ENCODE measurements at regions not wholly inside any gene's neighbourhood (a gene's known extent, or its start where the extent isn't known, plus 50 kb on each side); places are given as distances from the start of the nearest gene placed in this dataset.
"Not testable (repeated sequence)": the region's sequence is repeated elsewhere in the genome, so short reads cannot be mapped to it uniquely, and the experiment has no call there.

DNA sequence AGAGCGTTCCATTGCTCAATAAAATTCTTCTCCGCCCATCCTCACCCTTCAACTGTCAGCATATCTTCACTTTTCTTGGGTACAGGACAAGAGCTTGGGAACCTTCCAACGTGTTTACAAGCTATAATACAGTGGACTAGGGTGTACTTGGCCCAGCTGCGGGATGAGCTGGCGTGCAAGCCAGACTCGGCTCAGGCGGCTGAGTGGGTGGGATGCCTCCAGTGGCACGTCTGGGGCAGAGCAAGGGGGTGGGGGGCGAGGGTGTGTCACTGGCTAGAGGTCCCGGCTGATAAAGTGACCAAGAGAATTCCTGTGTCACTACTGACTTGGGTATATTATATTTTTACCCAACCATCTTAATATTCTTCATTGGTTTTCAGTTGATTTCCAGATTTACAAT lies 179.7 kb downstream of the EVA1A start:
- DNase-seq (ENCODE audit: extremely low read depth, low read depth) = no peak

DNA sequence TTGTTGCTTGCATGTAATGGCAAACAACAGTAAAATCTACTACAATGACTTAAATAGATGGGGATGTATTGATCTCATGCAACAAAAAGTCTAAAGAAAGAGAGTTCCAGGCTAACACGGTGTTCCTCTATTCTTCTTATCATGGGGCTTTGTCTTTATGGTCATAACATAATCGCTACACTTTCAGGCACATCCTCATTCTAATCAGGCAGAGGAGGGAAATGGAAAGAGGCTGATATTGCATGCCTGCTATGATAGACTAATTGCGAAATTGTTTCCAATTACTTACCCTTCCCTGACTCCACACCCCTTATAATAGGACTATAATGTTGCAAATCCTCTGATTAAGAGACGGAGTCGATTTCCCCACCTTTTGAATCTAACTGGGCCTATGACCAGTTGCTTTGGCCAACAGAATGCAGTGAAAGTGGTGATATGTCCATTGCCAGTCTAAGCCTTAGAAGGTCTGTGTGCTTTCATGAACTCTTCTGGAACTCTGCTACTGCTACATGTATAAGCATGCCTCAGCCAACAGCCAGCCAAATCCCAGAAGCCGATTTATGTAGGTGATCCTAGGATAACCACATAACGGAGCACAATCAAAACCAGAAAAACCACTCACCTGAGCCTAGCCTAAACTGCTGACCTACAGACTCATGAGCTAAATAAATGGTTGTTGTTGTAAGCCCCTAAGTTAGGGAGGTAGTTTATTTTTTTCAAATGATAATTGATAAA lies 180.3 kb upstream of the TACR1 start:
- TF ChIP-seq, protein P1, sequence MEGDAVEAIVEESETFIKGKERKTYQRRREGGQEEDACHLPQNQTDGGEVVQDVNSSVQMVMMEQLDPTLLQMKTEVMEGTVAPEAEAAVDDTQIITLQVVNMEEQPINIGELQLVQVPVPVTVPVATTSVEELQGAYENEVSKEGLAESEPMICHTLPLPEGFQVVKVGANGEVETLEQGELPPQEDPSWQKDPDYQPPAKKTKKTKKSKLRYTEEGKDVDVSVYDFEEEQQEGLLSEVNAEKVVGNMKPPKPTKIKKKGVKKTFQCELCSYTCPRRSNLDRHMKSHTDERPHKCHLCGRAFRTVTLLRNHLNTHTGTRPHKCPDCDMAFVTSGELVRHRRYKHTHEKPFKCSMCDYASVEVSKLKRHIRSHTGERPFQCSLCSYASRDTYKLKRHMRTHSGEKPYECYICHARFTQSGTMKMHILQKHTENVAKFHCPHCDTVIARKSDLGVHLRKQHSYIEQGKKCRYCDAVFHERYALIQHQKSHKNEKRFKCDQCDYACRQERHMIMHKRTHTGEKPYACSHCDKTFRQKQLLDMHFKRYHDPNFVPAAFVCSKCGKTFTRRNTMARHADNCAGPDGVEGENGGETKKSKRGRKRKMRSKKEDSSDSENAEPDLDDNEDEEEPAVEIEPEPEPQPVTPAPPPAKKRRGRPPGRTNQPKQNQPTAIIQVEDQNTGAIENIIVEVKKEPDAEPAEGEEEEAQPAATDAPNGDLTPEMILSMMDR (IDR thresholded peaks at IDR 0.05; ENCODE audit: low read depth, low read length) = no peak
- no peak for DNase-seq (ENCODE audit: extremely low read depth, low read depth)

More for the DNA sequence above, 179.7 kb downstream of the EVA1A start:
- TF ChIP-seq, protein P1 (IDR thresholded peaks at IDR 0.05; ENCODE audit: low read depth, low read length) = no peak

DNA sequence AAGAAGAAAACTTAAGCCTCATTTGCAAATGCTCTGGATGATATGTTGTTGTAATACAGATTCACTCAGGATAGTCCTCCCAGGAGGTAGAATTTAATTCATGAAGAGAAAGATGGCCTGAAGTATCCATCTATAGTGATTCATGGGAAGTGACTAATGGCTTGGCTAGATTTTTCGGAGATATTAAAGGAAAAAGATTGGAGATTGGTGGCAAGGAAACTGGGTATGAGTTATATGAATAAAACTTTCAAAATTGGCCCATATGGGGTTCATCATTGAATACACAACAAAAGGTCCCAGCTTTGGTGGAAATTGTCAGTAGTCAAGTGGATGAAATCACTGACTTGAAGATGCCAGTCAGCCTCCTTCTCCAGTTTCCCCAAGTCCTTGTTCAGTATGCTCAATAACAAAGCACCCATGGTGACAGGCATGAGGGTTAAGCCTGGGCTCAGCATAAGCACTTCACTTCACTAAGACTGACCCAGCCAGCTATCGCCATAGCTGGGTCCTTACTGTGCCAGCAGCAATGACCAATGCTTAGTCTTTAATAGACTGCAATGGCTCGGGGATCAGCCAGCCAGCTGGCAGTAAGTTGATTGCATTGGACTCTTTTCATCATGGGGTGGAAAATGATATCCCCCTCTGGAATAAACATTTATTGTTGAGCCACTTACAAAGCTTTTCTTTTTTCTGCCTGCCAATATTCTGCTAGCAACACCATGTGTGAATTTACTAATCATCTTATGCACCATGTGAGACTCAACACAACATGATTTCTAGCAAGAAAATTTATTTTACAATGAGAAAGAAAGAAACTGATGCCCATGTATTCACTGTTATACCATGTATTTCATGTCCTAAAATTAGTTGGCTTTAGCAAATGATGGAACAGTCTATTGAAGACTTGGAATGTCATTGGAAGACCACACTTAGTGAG lies 176.6 kb upstream of the TACR1 start:
- TF ChIP-seq, protein P1 (IDR thresholded peaks at IDR 0.05; ENCODE audit: low read depth, low read length) = no peak
- no peak for DNase-seq (ENCODE audit: extremely low read depth, low read depth)

DNA sequence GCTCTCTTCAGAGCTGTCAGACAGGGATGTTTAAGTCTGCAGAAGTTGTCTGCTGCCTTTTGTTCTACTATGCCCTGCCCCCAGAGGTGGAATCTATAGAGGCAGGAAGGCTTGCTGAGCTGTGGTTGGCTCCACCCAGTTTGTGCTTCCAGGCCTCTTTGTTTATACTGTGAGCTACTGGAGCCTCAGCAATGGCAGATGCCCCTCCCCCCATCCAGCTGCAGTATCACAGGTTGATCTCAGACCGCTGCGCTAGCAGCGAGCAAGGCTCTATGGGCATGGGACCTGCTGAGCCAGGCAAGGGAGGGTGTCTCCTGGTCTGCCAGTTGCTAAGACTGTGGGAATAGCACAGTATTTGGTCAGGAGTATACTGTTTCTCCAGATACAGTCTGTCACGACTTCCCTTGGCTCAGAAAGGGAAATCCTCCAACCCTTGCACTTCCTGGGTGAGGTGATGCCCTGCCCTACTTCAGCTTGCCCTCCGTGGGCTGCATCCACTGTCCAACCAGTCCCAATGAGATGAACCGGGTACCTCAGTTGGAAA lies 175.2 kb upstream of the TACR1 start:
- not testable (repeated sequence) for DNase-seq (ENCODE audit: extremely low read depth, low read depth)

DNA sequence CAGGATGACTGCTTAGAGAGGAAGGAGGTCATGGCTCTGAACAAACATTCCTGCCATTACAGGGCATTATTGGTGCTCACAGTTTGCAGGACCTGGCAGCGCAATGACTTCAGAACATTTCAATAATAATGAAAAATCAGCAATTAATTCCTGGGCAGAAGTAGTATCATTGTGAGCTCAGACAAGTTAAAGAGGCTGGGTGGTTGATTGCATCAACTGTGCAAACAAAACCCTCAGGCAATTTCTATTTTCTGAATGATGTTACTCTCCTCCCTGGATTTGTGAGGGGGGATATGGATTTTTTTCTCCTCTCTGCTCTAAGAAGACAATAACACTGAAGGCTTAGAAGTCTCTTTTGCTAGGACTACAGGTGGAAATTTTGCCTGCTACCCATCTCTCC lies 168.1 kb upstream of the TACR1 start:
- no peak for DNase-seq (ENCODE audit: extremely low read depth, low read depth)
- TF ChIP-seq, protein P1 (IDR thresholded peaks at IDR 0.05; ENCODE audit: low read depth, low read length) = no peak

DNA sequence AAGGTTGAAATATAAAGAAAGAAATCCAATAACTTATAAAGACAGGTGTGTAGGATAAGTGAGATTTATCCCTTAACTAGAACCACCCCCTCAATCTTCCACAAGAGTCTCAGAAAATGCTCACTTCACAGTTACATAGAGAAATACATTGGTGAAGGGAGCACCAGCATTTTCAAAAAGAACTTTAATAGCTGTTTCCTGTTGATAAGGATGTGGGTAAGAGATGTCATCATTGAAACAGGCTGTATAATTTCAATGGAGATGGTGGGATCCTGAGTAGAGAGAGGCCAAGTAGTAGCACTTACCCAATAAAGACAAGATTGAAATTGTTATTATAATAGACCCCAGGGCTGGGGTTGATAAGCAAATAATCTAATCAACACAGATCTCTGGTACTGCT lies 162.2 kb upstream of the TACR1 start:
- no peak for DNase-seq (ENCODE audit: extremely low read depth, low read depth)
- TF ChIP-seq, protein P1 (IDR thresholded peaks at IDR 0.05; ENCODE audit: low read depth, low read length) = no peak

DNA sequence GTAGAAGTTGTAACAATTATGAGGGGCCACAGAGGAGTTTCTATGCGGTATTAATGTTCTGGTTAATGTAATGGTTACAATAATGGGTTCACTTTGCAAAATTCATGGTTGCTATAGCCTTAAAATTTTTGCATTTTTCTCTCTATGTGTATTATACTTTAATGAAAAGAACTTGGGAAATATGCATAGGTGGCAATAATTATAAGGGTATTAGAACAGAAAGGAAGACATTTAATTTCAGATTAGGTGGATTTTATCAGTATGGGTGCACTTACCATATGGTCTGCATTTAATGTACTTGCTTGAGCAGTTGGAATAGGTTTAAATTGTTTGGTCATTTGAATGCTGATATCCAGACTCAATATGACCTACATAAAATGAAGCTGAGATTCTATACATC lies 161.6 kb upstream of the TACR1 start:
- TF ChIP-seq, protein P1 (IDR thresholded peaks at IDR 0.05; ENCODE audit: low read depth, low read length) = no peak
- no peak for DNase-seq (ENCODE audit: extremely low read depth, low read depth)
